Spleen (tissue), 11 donors: ENCODE measurements at regions not wholly inside any gene's neighbourhood (a gene's known extent, or its start where the extent isn't known, plus 50 kb on each side); places are given as distances from the start of the nearest gene placed in this dataset.

Experiments used
- DNase-seq: peaks from one replicate; pipeline ENCODE4 v3.0.0-alpha.2; 2020
- H3K27ac ChIP-seq, 8 donors: fragments of 200-600 bp; sonication (generic) in 7 of 8; 1 replicate in 4 of 8; 2 replicates in 4 of 8; pipeline versions ENCODE4 v1.5.0 to v1.8.0; 2016 to 2021; ENCODE audit warnings: inconsistent platforms in 4 of 8, mild to moderate bottlenecking in 4 of 8, moderate library complexity in 1 of 8
- H3K27me3 ChIP-seq, 7 donors: fragments of 200-600 bp; sonication (generic) in 6 of 7; replicated peaks in 1 of 7; 1 replicate in 4 of 7; 2 replicates in 3 of 7; pipeline versions ENCODE4 v1.5.0 to v1.8.0; 2016 to 2021; ENCODE audit warnings: inconsistent platforms in 3 of 7, mild to moderate bottlenecking in 1 of 7
- H3K36me3 ChIP-seq, 6 donors: fragments of 200-600 bp; sonication (generic) in 5 of 6; 1 replicate in 4 of 6; 2 replicates in 2 of 6; pipeline versions ENCODE4 v1.5.0 to v1.8.0; 2016 to 2021; ENCODE audit warnings: inconsistent platforms in 2 of 6
- H3K4me1 ChIP-seq, 6 donors: fragments of 200-600 bp; sonication (generic) in 5 of 6; 1 replicate in 3 of 6; 2 replicates in 3 of 6; pipeline versions ENCODE4 v1.5.0 to v1.8.0; 2016 to 2021; ENCODE audit warnings: inconsistent platforms in 3 of 6
- H3K4me3 ChIP-seq, 8 donors: fragments of 200-600 bp; sonication (generic) in 7 of 8; 1 replicate in 4 of 8; 2 replicates in 4 of 8; pipeline versions ENCODE4 v1.5.0 to v1.8.0; 2016 to 2021; ENCODE audit warnings: inconsistent platforms in 4 of 8, mild to moderate bottlenecking in 4 of 8, moderate library complexity in 2 of 8
- H3K9me3 ChIP-seq, 8 donors: fragments of 200-600 bp; sonication (generic) in 7 of 8; 1 replicate in 4 of 8; 2 replicates in 4 of 8; pipeline versions ENCODE4 v1.5.0 to v1.8.0; 2016 to 2021; ENCODE audit warnings: inconsistent platforms in 4 of 8
- CTCF ChIP-seq, 11 experiments: fragments of 200-600 bp in 7 of 11; fragments of 450-650 bp in 4 of 11; sonication (generic) in 4 of 11; IDR thresholded peaks in 8 of 11; conservative IDR thresholded peaks in 3 of 11; 1 replicate in 7 of 11; 2 replicates in 4 of 11; pipeline versions ENCODE4 v1.4.0 to v1.8.0; 2016 to 2021; ENCODE audit warnings: antibody characterized with exemption in 11 of 11, inconsistent platforms in 4 of 11, mild to moderate bottlenecking in 1 of 11
- POLR2A ChIP-seq, 3 donors: fragments of 450-650 bp; IDR thresholded peaks; one replicate each; pipeline ENCODE4 v1.5.1; 2017; ENCODE audit warnings: antibody characterized with exemption in 3 of 3, mild to moderate bottlenecking in 1 of 3
- POLR2AphosphoS5 ChIP-seq, 3 donors: sonication (generic); formaldehyde crosslinking; IDR thresholded peaks; one replicate each; pipeline ENCODE4 v1.5.1; 2017; ENCODE audit warnings: antibody characterized with exemption in 3 of 3
- WGBS, 5 donors: extraction: QIAGEN DNeasy Blood & Tissue Kit in 3 of 5; methylation state at CpG; one replicate each; pipeline versions ENCODE4 v1.1.5 to v1.1.7; 2013 to 2018; 5-methylcytosine and 5-hydroxymethylcytosine counted together
- intact Hi-C: fragments of 100-400 bp; cut with DNase I; formaldehyde crosslinking; loops from one replicate; pipeline ENCODE4 v1.15.0; 2023; ENCODE audit warnings: low total_unique reads
- donor health status: healthy with polysubstance abuse.
- donor health status: DM: no; HTN: no; CAD: no; lungs with moderate emphysema.
- donor health status: DM: no; HTN: no; CAD: no.
- donor health status: Bipolar disorder and iron deficiency.
- donor health status: healthy.
- donor health status: DM: no; HTN: no; CAD: no.
- donor health status: DM: yes; HTN: yes; CAD: no.

DNA sequence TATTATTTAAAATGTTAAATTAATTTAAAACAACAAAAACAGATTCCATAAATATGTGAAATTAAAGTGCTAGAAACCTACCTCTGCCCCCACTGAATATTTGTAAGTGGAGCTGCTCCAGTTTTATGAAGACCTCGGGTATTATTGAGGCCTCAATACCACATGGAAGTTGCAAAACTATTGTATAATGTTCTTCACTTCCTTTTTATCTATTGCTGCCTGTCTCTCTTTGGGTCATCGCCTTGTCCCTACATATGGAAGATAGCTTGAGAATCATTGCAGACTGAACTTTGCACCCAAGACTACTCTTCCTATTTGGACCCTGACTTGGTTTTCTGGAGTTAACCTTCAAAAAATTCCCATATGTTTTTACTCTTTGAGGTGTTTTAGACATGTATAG is 212.1 kb upstream of the NETO1 start:
- WGBS, 5 donors = 55 to 81% (median 65%) methylated on average over 2 of the region's 2 CpGs
- H3K27ac ChIP-seq = no peak overlapping the region
- H3K27me3 ChIP-seq = no peaks in the 10 kb centered on the region
- DNase-seq = no peak
- no peak for TF ChIP-seq CTCF (IDR thresholded peaks at IDR 0.05 in 8 of 11, conservative IDR thresholded peaks at IDR 0.05 in 3 of 11)
- TF ChIP-seq POLR2A (IDR thresholded peaks at IDR 0.05) = no peak
- no peak for TF ChIP-seq POLR2AphosphoS5 (IDR thresholded peaks at IDR 0.05)
- H3K9me3 ChIP-seq = peaks cover 0 to 16% (median 1%) of the 10 kb centered on the region in 8 donors
- intact Hi-C loops = no loop called here
- H3K36me3 ChIP-seq = no peaks in the 10 kb centered on the region
- H3K4me1 ChIP-seq = no peaks in the 10 kb centered on the region
- H3K4me3 ChIP-seq = no peak overlapping the region

DNA sequence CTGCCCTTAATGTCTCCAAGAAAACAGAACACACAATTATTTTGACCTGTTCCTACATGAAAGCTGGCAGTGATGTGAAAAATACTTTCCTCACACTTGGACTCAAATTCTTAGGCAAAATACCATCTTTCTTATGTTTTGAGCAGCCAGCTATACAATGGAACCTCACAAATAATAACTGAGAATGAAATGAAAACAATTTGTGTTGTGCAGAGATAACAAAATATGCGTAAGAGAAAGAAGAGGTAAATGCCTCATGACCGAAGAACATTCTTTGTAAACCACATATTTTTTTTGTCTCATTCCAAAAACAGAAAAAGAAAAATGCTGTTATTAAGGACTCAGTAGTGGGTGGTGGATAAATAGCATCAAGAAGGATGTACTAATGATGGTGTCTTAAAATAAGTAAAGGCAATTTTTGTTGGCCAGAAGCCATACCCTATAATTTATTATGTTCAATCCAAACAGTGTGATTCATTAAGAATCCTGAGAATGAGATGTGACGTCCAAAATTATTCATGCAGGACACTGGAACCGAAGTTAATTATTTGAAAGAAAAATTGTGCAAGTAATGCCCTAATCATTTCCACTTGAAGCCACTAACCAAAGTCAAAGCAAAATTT is 193.0 kb upstream of the NETO1 start:
- TF ChIP-seq POLR2AphosphoS5 (IDR thresholded peaks at IDR 0.05) (no peak), CTCF (IDR thresholded peaks at IDR 0.05 in 8 of 11, conservative IDR thresholded peaks at IDR 0.05 in 3 of 11) (no peak), POLR2A (IDR thresholded peaks at IDR 0.05) (no peak)
- intact Hi-C loops = no loop called here
- WGBS, 5 donors = 66 to 88% (median 77%) methylated on average over 4 of the region's 4 CpGs

GRCh38 chr18:73059280-73059679 is 191.5 kb upstream of the NETO1 start:
- DNase-seq = no peak
- Histone ChIP-seq H3K27me3 (no peaks in the 10 kb centered on the region), H3K9me3 (peaks cover 0 to 3% (median 0%) of the 10 kb centered on the region in 8 donors), H3K36me3 (no peaks in the 10 kb centered on the region), H3K27ac (no peak overlapping the region), H3K4me3 (no peak overlapping the region), H3K4me1 (no peaks in the 10 kb centered on the region)
- no peak for TF ChIP-seq POLR2AphosphoS5 (IDR thresholded peaks at IDR 0.05)
- TF ChIP-seq POLR2A (IDR thresholded peaks at IDR 0.05) = no peak
- no peak for TF ChIP-seq CTCF (IDR thresholded peaks at IDR 0.05 in 8 of 11, conservative IDR thresholded peaks at IDR 0.05 in 3 of 11)
- intact Hi-C loops = no loop called here
- 69 to 88% (median 77%) methylated on average over 2 of the region's 2 CpGs for WGBS, 5 donors

More for the DNA sequence above, 193.0 kb upstream of the NETO1 start:
- Histone ChIP-seq H3K4me1 (no peaks in the 10 kb centered on the region), H3K27me3 (no peaks in the 10 kb centered on the region), H3K4me3 (no peak overlapping the region), H3K36me3 (no peaks in the 10 kb centered on the region), H3K27ac (no peak overlapping the region), H3K9me3 (no peaks in the 10 kb centered on the region)
- no peak for DNase-seq

- Histone ChIP-seq H3K27me3 (no peaks in the 10 kb centered on the region), H3K36me3 (no peaks in the 10 kb centered on the region), H3K4me1 (peaks cover 0 to 7% (median 0%) of the 10 kb centered on the region in 6 donors), H3K9me3 (peaks cover 0 to 42% (median 24%) of the 10 kb centered on the region in 8 donors), H3K27ac (no peak overlapping the region), H3K4me3 (no peak overlapping the region)
- no peak for DNase-seq
- intact Hi-C loops = no loop called here
- TF ChIP-seq POLR2AphosphoS5 (IDR thresholded peaks at IDR 0.05) = no peak
- TF ChIP-seq CTCF (IDR thresholded peaks at IDR 0.05 in 8 of 11, conservative IDR thresholded peaks at IDR 0.05 in 3 of 11) = no peak
- TF ChIP-seq POLR2A (IDR thresholded peaks at IDR 0.05) = no peak
Observed at GRCh38 chr18:73047688-73048087, 179.9 kb upstream of the NETO1 start.
